ENCODE measurements at regions not wholly inside any gene's neighbourhood (a gene's known extent, or its start where the extent isn't known, plus 50 kb on each side); places are given as distances from the start of the nearest gene placed in this dataset.

DNA sequence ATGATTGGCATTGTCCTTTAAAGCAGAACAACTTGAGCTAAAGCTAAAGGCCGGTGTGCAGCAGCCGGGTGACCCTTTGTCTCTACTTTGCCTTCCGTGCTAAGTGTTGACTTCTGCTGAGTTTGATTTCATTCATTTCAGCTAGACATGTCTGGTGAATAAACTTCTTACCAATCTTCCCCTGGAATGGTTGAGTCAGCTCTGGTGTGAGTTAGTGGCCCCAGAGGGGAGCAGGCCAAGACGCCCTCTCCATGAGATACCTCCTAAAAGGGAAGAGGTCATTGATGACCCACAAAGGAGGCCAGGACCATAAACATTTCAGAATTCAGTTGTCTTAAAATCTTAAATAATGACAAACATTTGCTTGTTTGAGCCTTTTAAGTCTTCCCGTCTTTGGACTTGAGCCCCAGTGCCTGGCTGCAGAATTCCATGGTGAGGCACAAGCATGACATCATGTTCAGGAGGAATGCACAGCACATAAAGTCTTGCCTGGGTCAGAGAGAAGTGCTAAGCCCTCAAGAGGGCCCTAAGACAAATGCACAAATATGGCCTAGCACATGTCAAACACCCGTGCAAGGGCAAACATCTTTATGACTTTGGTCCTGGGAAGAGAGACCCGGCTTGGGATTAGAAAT, 96.3 kb upstream of the NEDD9 start:
- TF ChIP-seq ZC3H10 (CRISPR knock-in tag; IDR thresholded peaks at IDR 0.05), result no peak
- no peak for TF ChIP-seq ZFP3 (CRISPR knock-in tag; IDR thresholded peaks at IDR 0.05)
- TF ChIP-seq BACH2 (CRISPR knock-in tag; IDR thresholded peaks at IDR 0.05; ENCODE audit: borderline replicate concordance), result no peak
- TF ChIP-seq, protein P1, sequence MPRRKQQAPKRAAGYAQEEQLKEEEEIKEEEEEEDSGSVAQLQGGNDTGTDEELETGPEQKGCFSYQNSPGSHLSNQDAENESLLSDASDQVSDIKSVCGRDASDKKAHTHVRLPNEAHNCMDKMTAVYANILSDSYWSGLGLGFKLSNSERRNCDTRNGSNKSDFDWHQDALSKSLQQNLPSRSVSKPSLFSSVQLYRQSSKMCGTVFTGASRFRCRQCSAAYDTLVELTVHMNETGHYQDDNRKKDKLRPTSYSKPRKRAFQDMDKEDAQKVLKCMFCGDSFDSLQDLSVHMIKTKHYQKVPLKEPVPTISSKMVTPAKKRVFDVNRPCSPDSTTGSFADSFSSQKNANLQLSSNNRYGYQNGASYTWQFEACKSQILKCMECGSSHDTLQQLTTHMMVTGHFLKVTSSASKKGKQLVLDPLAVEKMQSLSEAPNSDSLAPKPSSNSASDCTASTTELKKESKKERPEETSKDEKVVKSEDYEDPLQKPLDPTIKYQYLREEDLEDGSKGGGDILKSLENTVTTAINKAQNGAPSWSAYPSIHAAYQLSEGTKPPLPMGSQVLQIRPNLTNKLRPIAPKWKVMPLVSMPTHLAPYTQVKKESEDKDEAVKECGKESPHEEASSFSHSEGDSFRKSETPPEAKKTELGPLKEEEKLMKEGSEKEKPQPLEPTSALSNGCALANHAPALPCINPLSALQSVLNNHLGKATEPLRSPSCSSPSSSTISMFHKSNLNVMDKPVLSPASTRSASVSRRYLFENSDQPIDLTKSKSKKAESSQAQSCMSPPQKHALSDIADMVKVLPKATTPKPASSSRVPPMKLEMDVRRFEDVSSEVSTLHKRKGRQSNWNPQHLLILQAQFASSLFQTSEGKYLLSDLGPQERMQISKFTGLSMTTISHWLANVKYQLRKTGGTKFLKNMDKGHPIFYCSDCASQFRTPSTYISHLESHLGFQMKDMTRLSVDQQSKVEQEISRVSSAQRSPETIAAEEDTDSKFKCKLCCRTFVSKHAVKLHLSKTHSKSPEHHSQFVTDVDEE (CRISPR knock-in tag; IDR thresholded peaks at IDR 0.05), result no peak
- no peak for TF ChIP-seq ISL1 (CRISPR knock-in tag; IDR thresholded peaks at IDR 0.05)
- TF ChIP-seq, protein P2, sequence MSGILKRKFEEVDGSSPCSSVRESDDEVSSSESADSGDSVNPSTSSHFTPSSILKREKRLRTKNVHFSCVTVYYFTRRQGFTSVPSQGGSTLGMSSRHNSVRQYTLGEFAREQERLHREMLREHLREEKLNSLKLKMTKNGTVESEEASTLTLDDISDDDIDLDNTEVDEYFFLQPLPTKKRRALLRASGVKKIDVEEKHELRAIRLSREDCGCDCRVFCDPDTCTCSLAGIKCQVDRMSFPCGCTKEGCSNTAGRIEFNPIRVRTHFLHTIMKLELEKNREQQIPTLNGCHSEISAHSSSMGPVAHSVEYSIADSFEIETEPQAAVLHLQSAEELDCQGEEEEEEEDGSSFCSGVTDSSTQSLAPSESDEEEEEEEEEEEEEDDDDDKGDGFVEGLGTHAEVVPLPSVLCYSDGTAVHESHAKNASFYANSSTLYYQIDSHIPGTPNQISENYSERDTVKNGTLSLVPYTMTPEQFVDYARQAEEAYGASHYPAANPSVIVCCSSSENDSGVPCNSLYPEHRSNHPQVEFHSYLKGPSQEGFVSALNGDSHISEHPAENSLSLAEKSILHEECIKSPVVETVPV (CRISPR knock-in tag; IDR thresholded peaks at IDR 0.05), result no peak
- no peak for TF ChIP-seq PPARA (CRISPR knock-in tag; IDR thresholded peaks at IDR 0.05; ENCODE audit: borderline replicate concordance)
- TF ChIP-seq TCF4 (CRISPR knock-in tag; IDR thresholded peaks at IDR 0.05; ENCODE audit: borderline replicate concordance), result no peak
- TF ChIP-seq ZNF8 (CRISPR knock-in tag; IDR thresholded peaks at IDR 0.05), result no peak
- no peak for TF ChIP-seq OSR1 (CRISPR knock-in tag; IDR thresholded peaks at IDR 0.05)
- TF ChIP-seq ZNF565 (CRISPR knock-in tag; conservative IDR thresholded peaks at IDR 0.05; ENCODE audit: low read depth), result no peak
- no peak for TF ChIP-seq TOX (CRISPR knock-in tag; IDR thresholded peaks at IDR 0.05; ENCODE audit: borderline replicate concordance)
- TF ChIP-seq, protein P3, sequence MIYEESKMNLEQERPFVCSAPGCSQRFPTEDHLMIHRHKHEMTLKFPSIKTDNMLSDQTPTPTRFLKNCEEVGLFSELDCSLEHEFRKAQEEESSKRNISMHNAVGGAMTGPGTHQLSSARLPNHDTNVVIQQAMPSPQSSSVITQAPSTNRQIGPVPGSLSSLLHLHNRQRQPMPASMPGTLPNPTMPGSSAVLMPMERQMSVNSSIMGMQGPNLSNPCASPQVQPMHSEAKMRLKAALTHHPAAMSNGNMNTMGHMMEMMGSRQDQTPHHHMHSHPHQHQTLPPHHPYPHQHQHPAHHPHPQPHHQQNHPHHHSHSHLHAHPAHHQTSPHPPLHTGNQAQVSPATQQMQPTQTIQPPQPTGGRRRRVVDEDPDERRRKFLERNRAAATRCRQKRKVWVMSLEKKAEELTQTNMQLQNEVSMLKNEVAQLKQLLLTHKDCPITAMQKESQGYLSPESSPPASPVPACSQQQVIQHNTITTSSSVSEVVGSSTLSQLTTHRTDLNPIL (CRISPR knock-in tag; IDR thresholded peaks at IDR 0.05; ENCODE audit: low read depth), result no peak
- TF ChIP-seq RARB (CRISPR knock-in tag; IDR thresholded peaks at IDR 0.05), result no peak
- TF ChIP-seq, protein P4, sequence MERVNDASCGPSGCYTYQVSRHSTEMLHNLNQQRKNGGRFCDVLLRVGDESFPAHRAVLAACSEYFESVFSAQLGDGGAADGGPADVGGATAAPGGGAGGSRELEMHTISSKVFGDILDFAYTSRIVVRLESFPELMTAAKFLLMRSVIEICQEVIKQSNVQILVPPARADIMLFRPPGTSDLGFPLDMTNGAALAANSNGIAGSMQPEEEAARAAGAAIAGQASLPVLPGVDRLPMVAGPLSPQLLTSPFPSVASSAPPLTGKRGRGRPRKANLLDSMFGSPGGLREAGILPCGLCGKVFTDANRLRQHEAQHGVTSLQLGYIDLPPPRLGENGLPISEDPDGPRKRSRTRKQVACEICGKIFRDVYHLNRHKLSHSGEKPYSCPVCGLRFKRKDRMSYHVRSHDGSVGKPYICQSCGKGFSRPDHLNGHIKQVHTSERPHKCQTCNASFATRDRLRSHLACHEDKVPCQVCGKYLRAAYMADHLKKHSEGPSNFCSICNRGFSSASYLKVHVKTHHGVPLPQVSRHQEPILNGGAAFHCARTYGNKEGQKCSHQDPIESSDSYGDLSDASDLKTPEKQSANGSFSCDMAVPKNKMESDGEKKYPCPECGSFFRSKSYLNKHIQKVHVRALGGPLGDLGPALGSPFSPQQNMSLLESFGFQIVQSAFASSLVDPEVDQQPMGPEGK (CRISPR knock-in tag; IDR thresholded peaks at IDR 0.05; ENCODE audit: borderline replicate concordance), result no peak
- TF ChIP-seq ARNTL (CRISPR knock-in tag; IDR thresholded peaks at IDR 0.05; ENCODE audit: borderline replicate concordance, low read depth), result no peak
- no peak for TF ChIP-seq GLIS3 (CRISPR knock-in tag; IDR thresholded peaks at IDR 0.05)
- no peak for TF ChIP-seq SNAI2 (CRISPR knock-in tag; IDR thresholded peaks at IDR 0.05)
- no peak for TF ChIP-seq ZNF70 (CRISPR knock-in tag; IDR thresholded peaks at IDR 0.05)
- no peak for ATAC-seq

DNA sequence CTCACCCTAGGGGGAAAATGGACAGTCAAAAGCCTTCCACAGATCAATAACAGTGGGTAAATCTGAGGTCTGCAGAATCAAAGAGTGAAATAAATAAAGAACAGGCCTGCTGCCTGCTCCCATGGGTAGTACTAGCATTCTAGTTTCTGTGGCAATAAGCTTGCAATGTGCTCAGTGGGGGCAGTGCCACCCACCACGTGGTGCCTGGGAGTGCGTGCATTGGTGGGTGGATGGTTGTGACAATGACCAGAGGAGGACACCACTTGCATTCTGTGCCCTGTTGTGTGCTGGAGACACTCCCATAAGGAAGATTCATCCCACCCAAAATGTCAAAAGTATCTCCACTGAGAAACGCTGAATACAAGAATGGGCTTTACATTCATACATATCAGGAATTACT, 95.5 kb upstream of the NEDD9 start:
- no peak for ATAC-seq
- TF ChIP-seq ESRRG (CRISPR knock-in tag; IDR thresholded peaks at IDR 0.05), result no peak
- no peak for TF ChIP-seq TOX (CRISPR knock-in tag; IDR thresholded peaks at IDR 0.05; ENCODE audit: borderline replicate concordance)
- no peak for TF ChIP-seq ZC3H10 (CRISPR knock-in tag; IDR thresholded peaks at IDR 0.05)
- no peak for TF ChIP-seq CSDC2 (CRISPR knock-in tag; IDR thresholded peaks at IDR 0.05)

DNA sequence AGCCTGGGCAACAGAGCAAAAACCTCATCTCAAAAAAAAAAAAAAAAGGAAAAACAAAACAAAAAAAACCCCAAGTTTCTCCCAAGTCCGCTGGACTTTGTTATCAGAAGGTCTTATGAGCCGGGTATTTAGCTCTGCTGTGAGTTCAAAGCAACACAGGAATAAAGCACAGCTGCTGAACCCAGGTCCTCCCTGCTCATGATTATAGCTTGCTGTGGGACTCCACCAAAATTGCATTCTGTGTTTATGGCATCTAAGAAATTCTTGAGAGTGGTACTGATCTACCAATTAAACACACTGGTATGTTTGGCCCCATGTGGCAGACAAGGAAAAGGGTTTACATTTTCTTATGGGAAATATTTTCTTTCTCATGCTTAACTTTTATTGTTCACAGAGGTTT, 93.6 kb upstream of the NEDD9 start:
- no peak for ATAC-seq
- TF ChIP-seq TOX (CRISPR knock-in tag; IDR thresholded peaks at IDR 0.05; ENCODE audit: borderline replicate concordance) (no peak), CSDC2 (CRISPR knock-in tag; IDR thresholded peaks at IDR 0.05) (no peak), TCF4 (CRISPR knock-in tag; IDR thresholded peaks at IDR 0.05; ENCODE audit: borderline replicate concordance) (no peak), ZFP3 (CRISPR knock-in tag; IDR thresholded peaks at IDR 0.05) (no peak), ZC3H10 (CRISPR knock-in tag; IDR thresholded peaks at IDR 0.05) (no peak), BACH2 (CRISPR knock-in tag; IDR thresholded peaks at IDR 0.05; ENCODE audit: borderline replicate concordance) (no peak), PPARA (CRISPR knock-in tag; IDR thresholded peaks at IDR 0.05; ENCODE audit: borderline replicate concordance) (no peak), OSR1 (CRISPR knock-in tag; IDR thresholded peaks at IDR 0.05) (no peak), GLIS3 (CRISPR knock-in tag; IDR thresholded peaks at IDR 0.05) (no peak), ZNF565 (CRISPR knock-in tag; conservative IDR thresholded peaks at IDR 0.05; ENCODE audit: low read depth) (no peak)
- TF ChIP-seq, protein P4 (CRISPR knock-in tag; IDR thresholded peaks at IDR 0.05; ENCODE audit: borderline replicate concordance), result no peak
